H1 (cell line): ENCODE measurements at regions not wholly inside any gene's neighbourhood (a gene's known extent, or its start where the extent isn't known, plus 50 kb on each side); places are given as distances from the start of the nearest gene placed in this dataset.

ENCODE experiments used
- ASH2L ChIP-seq: fragments of 200-600, 300-600 bp; sonication (generic); IDR thresholded peaks from one replicate; pipeline ENCODE4 v1.7.1; 2017; ENCODE audit warnings: low read length
- EZH2 ChIP-seq: fragments of 200-600 bp; sonication (generic); IDR thresholded peaks from 2 replicates; pipeline ENCODE4 v1.7.1; 2012; ENCODE audit warnings: low read depth, mild to moderate bottlenecking, moderate library complexity, low read length, inconsistent platforms; ENCODE audit not compliant: severe bottlenecking
- JUN ChIP-seq: IDR thresholded peaks from 2 replicates; pipeline ENCODE4 v1.6.1; 2011; ENCODE audit warnings: low read depth, mild to moderate bottlenecking, improper control_type of control experiment, low read length
- JUND ChIP-seq: IDR thresholded peaks from 2 replicates; pipeline ENCODE4 v1.6.1; 2011; ENCODE audit warnings: mild to moderate bottlenecking, improper control_type of control experiment, low read length
- POLR2A ChIP-seq, 2 experiments: IDR thresholded peaks; 1 replicate in 1 of 2; 2 replicates in 1 of 2; pipeline ENCODE4 v1.6.1; 2011; ENCODE audit warnings: low read depth in 2 of 2, low read length in 2 of 2, mild to moderate bottlenecking in 2 of 2; ENCODE audit errors: control extremely low read depth in 1 of 2
- POLR2AphosphoS5 ChIP-seq: IDR thresholded peaks from 2 replicates; pipeline ENCODE4 v1.6.1; 2011; ENCODE audit warnings: low read depth, low read length
- RBBP5 ChIP-seq: IDR thresholded peaks from 2 replicates; pipeline ENCODE4 v1.7.1; 2012; ENCODE audit warnings: low read depth, mild to moderate bottlenecking, inconsistent platforms, low read length, moderate library complexity, borderline replicate concordance
- SIX5 ChIP-seq: IDR thresholded peaks from 2 replicates; pipeline ENCODE4 v1.6.1; 2011; ENCODE audit warnings: mild to moderate bottlenecking, low read depth, low read length
- TAF1 ChIP-seq: IDR thresholded peaks from 2 replicates; pipeline ENCODE4 v1.6.1; 2011; ENCODE audit warnings: mild to moderate bottlenecking, low read depth, low read length
- TF ChIP-seq, protein P1 (sequence below), 3 experiments: IDR thresholded peaks; 1 replicate in 2 of 3; 2 replicates in 1 of 3; pipeline versions ENCODE4 v1.5.1 to v1.6.1; 2011; ENCODE audit warnings: low read length in 3 of 3, mild to moderate bottlenecking in 3 of 3, inconsistent platforms in 2 of 3, low read depth in 1 of 3, moderate library complexity in 1 of 3; ENCODE audit not compliant: insufficient read depth in 1 of 3; ENCODE audit errors: control extremely low read depth in 1 of 3
- TF ChIP-seq, protein P2 (sequence below): IDR thresholded peaks from 2 replicates; pipeline ENCODE4 v1.6.1; 2012; ENCODE audit warnings: inconsistent platforms
- TF ChIP-seq, protein P3 (sequence below): IDR thresholded peaks from 2 replicates; pipeline ENCODE4 v1.6.1; 2012; ENCODE audit warnings: low read length, inconsistent platforms

DNA sequence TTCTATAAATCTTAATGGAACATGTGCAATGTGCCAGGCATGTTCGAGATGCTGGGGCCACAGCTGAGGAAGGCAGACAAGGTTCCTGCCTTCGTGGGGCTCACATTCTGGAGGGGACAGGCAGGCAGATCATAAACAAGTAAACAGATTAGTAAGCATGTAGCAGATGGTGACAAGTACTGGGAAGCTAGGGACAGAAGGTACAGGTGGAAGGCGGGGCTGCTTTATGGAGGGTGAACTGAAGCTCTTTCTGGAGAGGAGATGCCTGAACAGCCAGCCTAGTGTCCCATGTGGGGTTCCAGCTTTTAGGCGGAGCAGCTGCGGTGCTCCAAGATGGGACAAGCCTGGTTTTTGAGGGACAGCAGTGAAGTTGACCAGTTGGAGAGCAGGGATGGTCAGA lies 74.7 kb upstream of the SNRK start:
- TF ChIP-seq POLR2A (IDR thresholded peaks at IDR 0.05; ENCODE audit: control extremely low read depth in 1 of 2, low read depth in 2 of 2, low read length in 2 of 2) (no peak), POLR2AphosphoS5 (no peak), EZH2 (no peak), JUN (no peak), ASH2L (no peak), SIX5 (no peak), TAF1 (no peak), RBBP5 (no peak), JUND (no peak)
- TF ChIP-seq, protein P1, sequence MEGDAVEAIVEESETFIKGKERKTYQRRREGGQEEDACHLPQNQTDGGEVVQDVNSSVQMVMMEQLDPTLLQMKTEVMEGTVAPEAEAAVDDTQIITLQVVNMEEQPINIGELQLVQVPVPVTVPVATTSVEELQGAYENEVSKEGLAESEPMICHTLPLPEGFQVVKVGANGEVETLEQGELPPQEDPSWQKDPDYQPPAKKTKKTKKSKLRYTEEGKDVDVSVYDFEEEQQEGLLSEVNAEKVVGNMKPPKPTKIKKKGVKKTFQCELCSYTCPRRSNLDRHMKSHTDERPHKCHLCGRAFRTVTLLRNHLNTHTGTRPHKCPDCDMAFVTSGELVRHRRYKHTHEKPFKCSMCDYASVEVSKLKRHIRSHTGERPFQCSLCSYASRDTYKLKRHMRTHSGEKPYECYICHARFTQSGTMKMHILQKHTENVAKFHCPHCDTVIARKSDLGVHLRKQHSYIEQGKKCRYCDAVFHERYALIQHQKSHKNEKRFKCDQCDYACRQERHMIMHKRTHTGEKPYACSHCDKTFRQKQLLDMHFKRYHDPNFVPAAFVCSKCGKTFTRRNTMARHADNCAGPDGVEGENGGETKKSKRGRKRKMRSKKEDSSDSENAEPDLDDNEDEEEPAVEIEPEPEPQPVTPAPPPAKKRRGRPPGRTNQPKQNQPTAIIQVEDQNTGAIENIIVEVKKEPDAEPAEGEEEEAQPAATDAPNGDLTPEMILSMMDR (IDR thresholded peaks at IDR 0.05; ENCODE audit: control extremely low read depth in 1 of 3, insufficient read depth in 1 of 3, low read depth in 1 of 3, low read length in 3 of 3) = no peak
- TF ChIP-seq, protein P2, sequence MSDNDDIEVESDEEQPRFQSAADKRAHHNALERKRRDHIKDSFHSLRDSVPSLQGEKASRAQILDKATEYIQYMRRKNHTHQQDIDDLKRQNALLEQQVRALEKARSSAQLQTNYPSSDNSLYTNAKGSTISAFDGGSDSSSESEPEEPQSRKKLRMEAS = no peak
- TF ChIP-seq, protein P3, sequence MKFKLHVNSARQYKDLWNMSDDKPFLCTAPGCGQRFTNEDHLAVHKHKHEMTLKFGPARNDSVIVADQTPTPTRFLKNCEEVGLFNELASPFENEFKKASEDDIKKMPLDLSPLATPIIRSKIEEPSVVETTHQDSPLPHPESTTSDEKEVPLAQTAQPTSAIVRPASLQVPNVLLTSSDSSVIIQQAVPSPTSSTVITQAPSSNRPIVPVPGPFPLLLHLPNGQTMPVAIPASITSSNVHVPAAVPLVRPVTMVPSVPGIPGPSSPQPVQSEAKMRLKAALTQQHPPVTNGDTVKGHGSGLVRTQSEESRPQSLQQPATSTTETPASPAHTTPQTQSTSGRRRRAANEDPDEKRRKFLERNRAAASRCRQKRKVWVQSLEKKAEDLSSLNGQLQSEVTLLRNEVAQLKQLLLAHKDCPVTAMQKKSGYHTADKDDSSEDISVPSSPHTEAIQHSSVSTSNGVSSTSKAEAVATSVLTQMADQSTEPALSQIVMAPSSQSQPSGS = no peak
